ENCODE measurements at regions not wholly inside any gene's neighbourhood (a gene's known extent, or its start where the extent isn't known, plus 50 kb on each side); places are given as distances from the start of the nearest gene placed in this dataset.

DNA sequence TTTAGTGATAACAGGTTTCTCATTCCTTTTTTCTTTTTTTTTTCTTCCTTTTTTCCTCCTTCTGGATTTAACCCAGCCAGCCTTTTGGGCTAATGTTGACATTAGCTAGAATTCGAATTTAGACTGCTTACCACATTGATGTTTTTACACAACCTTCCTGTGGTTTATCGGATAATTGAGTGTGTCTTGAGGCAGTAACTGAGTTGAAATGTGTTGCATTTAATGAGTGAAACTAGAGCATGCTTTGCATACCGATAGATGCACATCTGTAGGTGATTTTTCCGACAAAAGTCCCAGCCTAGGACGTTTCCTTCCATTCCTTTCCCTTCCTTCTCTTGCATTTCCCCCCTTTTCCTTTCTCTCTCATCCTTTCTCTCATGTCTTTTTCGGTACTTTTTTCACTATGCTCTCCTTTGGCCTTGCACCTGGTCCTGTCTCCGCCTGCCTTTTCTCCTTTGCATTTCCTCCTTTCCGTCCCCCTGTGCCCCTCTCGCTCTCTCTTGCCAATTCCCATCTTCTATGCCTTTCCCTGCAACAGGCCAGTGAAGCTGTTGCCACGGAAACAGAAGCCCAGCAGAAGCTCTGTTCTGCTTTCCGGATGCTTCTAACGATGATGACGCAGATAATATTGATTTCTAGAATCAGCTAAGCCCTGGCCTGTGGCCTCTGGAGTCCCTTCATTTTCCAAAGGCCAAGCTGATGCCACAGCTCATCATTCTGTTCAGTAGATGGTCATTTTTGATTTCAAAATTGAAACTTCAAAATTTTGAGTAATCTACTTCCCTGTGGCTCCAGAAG, 76.1 kb downstream of the SLC25A47 start:
- DNase-seq, result no peak

DNA sequence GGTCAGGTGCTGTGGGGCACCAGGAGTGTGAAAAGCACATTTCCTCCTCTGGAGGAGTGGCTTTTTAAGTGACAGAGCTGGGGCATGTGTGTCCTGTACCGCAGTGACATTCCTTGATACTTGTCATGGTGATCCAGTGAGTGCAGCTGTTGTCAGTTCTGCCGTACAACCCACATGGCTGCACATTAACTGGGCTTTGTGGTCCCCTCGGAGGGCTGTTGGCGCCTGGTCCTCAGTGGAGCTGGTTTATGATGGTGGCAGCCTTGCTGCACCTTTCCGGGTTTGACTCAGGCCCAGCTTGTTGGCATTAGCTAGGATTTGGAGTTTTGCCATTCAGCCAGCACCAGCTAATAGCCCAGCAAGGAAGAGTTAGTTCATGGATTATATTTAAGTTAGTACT, 77.0 kb downstream of the SLC25A47 start:
- no peak for DNase-seq

DNA sequence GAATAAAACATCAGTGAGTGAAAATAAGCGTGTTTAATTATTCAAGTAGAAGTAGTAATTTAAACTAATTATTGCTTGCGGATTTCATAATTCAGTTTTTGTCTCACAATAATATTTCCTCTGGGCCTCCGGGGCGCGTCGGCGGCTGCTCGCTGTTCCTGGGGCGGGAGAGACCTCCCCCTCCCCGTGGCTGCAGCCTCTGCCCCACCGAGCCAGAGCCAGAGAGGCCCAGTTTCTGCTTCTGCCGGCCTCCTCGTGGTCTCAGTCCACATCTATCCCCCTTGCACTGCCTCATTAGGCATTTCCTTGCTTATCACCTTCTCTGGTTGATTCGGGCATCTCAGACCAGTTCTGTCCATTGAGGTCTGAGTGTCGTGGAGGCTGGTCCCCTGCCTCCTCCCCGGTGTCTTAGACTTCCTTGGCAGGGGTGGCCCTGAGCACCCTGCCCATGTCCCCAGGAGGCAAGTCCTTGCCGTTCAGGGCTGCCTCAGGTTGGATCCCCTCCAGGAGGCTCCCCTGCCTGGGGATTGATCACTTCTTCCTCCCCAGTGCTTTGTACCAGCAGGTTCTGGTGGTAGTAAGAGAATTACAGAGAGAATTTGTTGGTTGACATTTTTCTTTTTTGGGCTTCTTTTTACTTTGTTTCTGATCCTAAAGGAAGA, 78.0 kb downstream of the SLC25A47 start:
- no peak for DNase-seq

DNA sequence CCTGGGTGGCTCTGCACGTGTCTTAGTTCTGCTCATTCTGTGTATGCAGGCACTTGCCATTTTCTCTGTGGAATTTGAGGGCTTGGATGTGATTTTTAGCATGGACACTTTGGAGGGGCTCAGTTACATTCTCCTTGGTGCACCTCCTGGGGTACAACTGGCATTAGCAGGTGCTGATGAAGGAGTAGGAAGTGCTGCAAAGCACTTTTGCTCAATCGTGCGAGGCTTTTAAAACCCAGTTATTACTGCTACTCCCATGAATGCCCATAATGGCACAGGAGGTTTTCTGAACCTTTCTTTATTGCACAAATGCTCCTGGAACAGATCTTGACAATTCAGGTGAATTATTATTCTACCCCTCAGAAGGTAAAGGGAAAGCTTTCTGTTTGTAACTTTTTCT, 78.7 kb downstream of the SLC25A47 start:
- no peak for DNase-seq

DNA sequence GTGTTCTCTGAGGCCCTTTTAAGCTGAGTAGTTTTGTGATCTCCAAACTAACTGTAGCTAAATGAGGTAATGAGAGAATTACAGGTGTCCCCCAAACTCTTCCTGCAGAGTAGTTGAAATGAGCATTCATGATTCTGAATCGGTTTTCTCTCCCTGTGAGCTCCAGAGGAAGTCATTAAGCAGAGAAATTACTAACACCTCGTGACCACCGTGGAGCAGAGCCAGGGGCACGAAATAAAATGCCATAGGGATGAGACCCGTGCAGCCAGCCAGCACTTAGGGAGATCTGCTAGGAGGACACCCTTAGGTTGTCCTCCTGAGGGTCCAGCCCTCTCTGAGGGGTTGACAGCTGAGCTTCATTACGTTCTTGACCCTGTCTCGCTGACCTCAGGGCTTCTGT, 79.5 kb downstream of the SLC25A47 start:
- no peak for DNase-seq

DNA sequence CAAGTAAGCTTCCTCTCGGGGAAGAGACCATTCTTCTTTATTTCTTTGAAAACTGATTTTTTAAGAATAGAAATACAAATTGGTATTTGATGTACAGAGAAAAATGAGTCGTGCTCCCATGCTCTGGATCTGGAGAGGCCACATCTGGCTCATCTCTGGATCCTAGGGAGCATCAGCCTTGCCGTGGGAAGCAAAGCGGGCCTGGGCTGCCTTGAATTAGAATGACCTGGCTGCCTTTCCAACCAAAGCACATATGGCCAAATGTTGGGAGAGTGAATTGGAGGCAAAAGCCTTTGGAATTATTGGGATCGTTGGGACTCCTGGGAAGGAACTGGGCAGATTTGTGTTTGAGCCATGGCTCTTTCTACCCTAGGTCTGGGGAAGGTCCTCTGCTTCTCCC, 80.0 kb downstream of the SLC25A47 start:
- DNase-seq, result no peak

DNA sequence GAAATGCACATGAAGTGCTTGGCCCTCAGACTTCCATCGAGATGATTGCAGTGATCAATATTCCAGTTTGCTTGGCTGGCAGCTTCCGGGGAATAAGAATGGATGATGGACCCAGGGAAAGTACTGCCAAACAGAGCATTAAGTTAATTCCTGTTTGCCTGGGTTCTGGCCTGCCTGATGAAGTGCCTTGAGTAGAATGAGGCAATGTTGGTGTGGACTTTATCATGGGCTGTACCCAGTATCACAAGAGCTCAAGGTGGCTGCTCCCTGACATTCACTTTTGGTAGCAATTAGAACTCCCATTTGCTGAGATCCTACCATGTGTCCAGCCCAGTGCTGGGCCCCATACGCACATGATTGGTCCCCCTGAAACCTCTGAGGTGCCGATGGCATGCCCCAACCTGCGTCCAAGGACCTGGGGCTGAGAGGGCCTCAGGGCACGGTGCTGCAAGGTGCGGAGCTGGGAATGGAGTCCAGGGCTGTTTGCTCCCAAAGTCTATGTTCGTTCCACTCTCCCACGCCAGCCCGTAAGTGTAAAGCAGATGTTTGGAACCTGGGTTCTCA, 80.7 kb downstream of the SLC25A47 start:
- no peak for DNase-seq

DNA sequence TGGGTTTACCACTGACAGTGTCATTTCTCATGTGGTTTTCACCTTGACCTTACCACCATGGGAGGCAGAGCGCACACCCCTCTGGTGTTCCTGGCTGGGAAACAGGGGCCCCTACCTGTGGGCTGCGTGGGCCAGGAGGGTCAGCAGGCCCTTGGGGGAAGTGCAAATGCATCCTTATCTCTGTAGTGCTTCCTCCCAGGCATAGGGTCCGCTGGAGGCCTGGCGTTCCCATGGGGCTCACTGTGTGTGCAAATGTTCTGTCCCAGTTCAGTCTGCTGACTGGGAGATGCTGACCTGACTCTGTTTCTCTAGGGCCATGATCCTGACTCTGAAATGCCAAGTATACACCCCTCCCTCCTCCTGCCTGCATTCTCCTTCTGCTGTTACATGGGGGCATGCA, 81.3 kb downstream of the SLC25A47 start:
- no peak for DNase-seq

DNA sequence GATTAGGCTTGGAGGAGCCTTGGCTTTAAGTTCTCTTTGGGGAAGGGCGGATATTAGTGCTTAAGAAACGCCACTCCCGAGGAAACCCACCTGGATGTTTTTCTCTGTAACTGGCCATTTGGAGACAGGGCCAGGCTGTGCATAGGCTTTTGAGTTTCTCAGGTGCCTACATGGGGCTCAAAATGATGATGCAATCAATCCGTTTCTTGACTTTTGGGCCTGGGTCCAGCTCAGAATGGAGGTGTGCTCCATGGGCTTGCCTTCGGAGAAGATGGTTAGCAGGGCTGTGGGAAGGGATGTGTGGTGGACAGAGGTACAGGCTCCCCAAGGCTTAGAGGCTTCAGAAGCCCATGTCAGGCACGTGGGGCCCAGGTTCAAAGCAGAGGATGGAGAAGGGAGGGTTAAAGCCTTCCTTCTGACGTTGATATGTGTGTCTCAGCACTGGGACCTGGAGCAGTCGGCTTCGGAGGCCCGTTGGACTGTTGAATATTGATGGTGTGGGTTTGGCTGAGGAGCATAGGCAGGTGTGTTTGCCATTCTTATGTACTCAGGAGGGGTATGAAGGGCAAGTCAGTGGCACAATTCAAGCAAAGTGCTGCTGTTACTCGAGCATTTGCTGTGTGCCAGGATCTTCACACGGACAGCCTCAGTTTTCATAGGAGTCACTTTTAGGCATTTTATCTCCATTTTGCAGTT, 82.8 kb downstream of the SLC25A47 start:
- no peak for DNase-seq

DNA sequence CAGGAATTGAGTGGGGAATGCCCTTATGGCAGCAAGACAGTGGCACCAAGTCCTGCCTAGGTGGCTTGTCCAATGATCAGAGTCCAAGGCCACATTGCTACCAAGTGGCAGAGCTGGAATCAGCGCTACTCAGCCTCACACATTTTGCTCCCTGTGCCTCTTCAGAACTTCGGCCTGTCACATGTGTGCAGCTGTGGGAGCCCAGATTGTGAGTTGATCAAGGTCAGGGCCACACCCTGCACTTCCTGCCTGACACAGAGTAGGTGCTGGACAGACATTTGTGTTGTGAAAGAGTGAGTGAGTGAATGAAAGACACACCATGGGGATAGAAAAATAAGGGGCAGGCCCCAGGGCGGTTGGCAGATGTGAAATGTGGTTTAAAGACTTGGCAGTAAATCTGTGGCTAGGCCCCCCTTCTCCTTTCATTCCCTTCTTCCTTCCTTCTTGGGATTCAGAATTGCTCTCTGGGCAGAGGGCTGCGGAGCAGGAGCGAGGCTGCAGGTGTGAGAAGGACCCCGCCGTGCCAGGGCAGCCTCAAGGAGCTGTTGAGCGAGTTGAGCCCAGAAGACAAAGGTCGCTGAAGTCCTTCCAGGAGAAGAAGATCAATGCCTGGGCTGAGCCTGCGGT, 83.5 kb downstream of the SLC25A47 start:
- DNase-seq, result peak; percentile 47 to 52

DNA sequence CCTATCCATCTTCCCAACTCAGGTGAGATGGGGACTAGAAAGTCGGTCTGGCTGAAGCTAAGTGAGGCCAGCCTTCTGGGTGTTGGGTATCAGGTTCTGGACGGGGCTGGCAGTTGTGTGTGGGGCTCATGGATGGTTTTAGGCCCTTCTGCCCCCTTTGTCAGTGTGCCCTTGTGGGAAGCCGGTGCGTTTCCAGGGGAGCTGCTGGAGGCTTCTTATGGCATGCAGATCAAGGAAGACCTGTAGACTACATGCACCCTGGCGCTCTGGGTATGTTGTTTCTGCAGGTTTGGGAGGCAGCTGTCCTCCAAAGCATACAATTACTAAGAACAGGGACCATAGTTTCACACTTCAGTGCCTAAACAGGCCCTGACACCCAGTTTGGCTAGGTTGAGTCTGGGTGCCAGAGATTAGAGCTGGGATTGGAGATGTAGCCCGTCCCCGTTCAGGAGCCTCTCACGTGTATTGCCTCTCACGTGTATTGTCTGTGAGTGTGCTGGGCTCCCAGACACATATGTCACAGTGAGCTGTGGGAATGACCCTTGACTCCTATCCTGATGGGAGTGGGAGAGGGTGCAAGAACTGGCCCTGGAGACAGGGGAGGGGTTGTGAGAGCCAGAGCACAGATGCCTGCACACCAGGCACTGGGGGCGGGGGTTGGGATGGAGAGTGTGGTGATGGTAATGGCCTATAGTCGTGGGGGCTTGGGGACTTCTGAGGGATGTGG, 84.4 kb downstream of the SLC25A47 start:
- DNase-seq, result no peak

DNA sequence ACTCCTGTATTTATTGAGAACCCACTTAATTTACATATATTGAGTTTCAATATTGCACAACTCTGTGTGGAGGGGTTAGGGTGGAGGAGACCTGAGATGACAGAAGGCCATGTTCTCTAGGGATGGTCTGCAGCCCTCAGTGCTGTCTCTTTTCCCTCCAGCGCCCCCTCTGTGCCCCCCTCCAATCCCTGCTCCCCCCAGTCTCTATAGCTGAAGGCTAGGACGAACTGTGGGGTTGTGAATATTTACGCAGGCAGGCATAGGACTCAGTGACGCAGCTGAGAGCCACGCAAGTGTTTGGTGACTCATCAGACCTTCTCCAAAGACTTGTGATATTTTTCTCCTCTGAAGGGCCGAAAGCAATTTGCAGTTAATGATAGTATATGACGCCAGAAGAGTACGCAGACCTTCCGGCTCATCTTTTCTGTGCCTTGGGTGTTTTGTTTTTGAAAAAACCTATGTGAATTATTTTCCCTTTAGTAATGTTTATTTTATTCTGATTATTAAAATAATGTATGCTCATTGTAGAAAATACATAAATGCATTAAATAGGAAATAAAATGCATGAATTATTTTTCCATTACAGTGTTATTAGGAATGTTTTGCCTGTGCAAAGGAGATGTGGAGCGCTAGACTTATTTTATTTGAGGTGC, 85.3 kb downstream of the SLC25A47 start:
- peak; percentile 37 to 59 for DNase-seq

DNA sequence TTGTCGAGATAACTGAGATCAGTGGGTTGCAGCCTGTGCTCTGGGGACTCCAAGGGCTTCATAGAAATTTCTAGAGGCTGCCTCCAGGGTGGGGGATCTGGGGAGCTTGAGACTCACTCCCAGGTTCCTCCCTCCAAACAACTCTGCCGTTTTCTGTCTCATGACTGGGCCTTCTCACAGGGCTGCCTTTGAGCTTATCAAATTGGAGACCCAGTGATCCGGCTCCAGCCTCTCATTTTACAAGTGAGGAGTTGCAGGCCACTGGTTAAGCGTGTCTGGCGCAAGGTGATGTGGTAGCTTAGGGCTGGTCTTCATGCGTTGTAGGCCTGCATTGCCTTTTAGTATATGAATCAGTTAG, 85.8 kb downstream of the SLC25A47 start:
- no peak for DNase-seq

DNA sequence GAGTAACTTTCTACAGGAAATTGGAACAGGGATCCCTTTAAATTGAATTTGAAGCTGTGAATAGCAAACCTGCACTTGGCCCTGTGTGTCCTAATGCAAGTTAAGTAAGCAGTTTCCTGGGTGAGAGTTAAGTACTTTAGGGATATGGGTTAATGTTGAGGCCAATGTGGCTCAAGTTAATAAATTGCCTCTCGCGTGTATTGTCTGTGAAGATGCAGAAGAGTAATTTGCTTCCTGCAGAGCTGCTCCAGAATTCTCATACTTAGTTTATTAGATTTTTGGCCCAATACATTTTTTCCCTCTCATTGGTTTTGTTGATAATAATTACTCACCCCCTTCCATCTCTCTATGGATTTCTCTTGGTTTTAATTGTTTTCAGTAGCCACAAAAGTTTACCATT, 86.5 kb downstream of the SLC25A47 start:
- no peak for DNase-seq

DNA sequence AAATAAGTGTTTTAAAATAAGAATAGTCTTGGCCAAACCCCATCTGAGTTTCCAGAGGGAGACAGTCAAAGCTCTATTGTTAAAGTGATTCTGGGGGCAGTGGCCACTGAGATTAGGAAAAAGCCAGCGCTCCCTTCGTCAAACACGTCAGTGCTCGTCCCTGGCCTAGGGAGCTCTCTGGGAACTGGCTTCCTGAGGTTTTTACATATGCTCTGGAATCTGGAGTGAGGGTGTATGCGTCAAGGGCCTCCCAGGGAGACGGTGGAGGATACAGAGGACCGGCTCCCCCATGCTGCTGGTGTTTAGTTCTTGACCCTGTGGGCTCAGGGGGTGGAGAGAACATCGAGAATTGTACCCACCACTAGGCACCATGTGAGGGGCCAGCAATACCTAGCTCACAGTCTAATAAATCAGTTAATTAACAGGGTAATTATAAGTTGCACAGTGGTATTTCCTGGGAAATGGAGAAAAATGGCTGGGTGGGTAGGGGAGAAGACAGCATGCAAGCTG, 87.0 kb downstream of the SLC25A47 start:
- DNase-seq, result no peak

DNA sequence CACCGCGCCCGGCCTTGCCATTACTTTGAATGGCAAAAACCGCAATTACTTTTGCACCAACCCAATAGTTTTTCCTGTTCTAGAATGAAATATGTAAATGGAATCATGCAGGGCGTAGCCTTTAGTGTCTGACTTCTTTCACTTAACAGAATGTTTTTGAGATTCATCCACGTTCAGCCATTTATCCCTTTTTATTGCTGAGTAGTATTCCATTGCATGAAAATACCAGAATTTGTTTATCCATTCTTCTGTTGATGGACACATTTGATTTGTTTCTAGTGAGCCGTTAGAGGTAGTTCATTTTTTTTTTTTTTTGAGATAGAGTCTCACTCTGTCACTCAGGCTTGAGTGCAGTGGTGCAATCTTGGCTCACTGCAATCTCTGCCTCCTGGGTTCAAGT, 90.6 kb downstream of the SLC25A47 start:
- DNase-seq, result no peak

DNA sequence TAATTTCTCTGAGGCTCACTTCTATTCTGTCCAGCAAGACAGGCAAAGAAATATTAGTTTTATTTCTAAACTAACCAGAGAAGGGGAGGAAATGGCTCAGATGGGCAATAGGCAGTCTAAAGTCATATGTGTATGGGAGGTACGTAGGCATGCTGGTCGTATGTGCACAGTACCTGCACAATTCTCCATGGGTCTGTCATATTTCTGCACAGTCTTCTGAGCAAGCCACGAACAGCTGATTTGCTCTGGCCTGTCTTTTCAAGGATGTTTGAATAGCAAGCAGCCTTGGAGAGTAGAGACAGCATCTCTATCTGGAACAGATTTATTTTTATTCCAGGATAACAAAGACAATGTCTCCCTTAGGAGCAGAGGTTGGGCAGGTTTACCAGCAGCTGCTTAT, 92.1 kb downstream of the SLC25A47 start:
- DNase-seq, result no peak

DNA sequence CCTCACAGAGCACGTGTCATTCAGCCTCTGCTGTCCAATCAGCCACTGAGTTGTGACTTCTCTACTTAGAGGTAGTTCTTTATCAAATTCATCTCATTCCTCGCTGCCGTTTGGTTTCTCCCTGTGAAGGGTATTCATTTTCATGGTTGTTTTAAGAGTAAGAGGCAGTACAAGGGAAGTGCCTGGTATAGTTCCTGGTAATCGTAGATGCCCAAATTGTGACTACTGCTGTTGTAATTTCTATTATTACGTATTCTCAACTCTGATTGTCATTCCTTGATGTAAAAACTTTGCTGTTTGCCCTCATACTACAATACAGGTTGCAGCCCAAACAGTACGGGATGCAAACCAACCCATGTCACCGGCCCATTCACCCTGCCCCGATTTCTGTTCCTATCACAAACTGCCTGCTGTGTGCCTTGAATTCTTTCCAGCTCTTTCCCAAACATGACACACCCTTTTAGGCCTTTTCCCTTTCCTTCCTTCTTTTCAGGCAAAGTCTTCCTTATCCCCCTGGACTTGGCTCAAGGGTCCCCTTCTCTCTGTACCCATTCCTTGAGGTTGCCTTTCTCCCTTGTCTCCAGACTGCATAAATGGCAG, 93.0 kb downstream of the SLC25A47 start:
- DNase-seq, result no peak

DNA sequence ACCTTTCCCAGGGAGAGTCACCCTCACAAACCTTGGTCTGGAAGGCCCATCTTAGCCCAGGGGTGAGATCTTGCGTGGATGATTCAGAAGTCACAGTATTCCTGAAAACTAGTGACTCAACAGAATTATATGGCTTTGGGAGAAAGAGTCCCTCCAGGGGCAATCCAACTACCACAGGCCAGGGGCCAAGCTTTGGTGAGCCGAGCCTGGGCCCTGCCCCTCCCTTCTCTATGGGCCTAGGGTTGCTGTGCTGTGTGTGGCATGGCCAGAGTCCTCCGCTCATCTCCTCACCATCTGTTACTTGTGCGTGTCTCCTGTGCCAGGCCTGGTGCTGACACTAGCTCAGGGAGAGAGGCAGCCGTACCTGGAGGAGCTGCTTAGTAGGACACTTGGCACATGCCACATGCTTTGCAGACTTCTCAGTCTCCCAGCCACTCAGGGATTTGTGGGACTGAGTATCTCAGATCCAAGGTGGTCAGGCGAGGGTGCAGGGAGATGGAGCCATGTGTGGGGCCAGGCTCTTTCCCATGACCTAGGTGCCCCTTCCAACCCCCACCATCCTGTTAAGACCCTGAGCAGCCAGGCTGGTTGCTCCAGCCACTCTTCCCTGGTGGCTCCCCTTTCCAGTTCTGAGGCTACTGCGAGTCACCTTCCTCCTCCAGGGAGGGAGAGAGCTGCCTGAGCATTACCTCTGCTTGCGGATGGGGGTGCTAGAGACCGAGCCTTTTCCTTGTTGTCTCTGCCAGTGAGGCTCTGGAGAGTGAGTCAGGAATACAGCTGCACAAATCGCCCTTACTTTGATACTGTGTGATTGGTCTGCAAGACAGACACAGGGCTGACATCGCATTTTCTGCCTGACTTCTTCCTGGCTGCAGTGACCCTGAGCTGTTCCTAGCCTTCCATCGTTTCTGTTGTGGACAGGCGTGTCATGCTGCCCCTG, 94.1 kb downstream of the SLC25A47 start:
- DNase-seq, result no peak

DNA sequence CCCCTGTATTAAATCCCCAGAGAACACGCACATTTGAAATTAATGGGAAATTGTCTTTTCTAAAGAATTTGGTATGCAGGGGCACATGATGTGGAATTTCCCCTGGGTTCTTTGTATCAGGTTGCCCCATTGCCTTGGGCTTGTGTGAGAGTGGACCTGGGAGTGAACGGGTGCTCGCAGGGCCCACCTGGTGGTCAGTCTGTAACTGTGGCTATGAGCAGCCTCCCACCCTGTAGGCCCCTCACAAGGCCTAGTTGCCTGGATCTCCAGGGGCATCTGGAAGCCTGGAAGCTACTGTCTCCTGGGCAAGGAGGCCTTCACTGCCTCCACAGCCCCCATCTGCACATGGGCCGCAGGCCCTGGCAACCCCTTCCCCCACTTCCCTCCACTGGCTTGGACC, 96.7 kb downstream of the SLC25A47 start:
- no peak for DNase-seq
